GM23338 (cell line): ENCODE measurements at regions not wholly inside any gene's neighbourhood (a gene's known extent, or its start where the extent isn't known, plus 50 kb on each side); places are given as distances from the start of the nearest gene placed in this dataset.
"Not testable (repeated sequence)": the region's sequence is repeated elsewhere in the genome, so short reads cannot be mapped to it uniquely, and the experiment has no call there.

Experiments used
- EZH2 ChIP-seq: fragments of 200-600 bp; sonication (generic); IDR thresholded peaks from one replicate; pipeline ENCODE4 v1.8.0; 2017; ENCODE audit warnings: antibody characterized with exemption, mild to moderate bottlenecking, low read depth; ENCODE audit not compliant: unreplicated experiment
- POLR2AphosphoS5 ChIP-seq: IDR thresholded peaks from 2 replicates; pipeline ENCODE4 v1.6.1; 2016; ENCODE audit warnings: antibody characterized with exemption, low read depth
- TF ChIP-seq, protein P1 (sequence below), 2 experiments: fragments of 200-600 bp in 1 of 2; sonication (generic) in 1 of 2; conservative IDR thresholded peaks; 2 replicates each; pipeline versions ENCODE4 v1.5.1 to v1.6.1; 2016 to 2017; ENCODE audit warnings: antibody characterized with exemption in 2 of 2, low read depth in 2 of 2, mild to moderate bottlenecking in 2 of 2, moderate library complexity in 1 of 2
- TF ChIP-seq, protein P2 (sequence below): IDR thresholded peaks from 2 replicates; pipeline ENCODE4 v1.6.1; 2016; ENCODE audit warnings: antibody characterized with exemption

DNA sequence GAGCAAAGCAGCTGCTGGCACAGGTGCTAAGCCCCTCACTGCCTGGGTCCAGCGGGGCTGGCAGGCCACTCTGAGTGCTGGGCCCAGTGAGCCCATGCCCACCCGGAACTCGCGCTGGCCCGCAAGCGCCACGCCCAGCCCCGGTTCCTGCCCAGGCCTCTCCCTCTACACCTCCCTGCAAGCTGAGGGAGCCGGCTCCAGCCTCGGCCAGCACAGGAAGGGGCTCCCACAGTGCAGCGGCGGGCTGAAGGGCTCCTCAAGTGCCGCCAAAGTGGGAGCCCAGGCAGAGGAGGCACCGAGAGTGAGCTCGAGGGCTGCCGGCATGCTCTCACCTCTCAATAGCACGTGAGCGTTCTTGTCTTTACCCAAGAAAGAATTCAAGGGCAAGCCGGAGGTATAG is 219.5 kb upstream of the FRG2C start:
- TF ChIP-seq, protein P1, sequence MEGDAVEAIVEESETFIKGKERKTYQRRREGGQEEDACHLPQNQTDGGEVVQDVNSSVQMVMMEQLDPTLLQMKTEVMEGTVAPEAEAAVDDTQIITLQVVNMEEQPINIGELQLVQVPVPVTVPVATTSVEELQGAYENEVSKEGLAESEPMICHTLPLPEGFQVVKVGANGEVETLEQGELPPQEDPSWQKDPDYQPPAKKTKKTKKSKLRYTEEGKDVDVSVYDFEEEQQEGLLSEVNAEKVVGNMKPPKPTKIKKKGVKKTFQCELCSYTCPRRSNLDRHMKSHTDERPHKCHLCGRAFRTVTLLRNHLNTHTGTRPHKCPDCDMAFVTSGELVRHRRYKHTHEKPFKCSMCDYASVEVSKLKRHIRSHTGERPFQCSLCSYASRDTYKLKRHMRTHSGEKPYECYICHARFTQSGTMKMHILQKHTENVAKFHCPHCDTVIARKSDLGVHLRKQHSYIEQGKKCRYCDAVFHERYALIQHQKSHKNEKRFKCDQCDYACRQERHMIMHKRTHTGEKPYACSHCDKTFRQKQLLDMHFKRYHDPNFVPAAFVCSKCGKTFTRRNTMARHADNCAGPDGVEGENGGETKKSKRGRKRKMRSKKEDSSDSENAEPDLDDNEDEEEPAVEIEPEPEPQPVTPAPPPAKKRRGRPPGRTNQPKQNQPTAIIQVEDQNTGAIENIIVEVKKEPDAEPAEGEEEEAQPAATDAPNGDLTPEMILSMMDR (conservative IDR thresholded peaks at IDR 0.05; ENCODE audit: low read depth in 2 of 2), result not testable (repeated sequence)
- TF ChIP-seq, protein P2, sequence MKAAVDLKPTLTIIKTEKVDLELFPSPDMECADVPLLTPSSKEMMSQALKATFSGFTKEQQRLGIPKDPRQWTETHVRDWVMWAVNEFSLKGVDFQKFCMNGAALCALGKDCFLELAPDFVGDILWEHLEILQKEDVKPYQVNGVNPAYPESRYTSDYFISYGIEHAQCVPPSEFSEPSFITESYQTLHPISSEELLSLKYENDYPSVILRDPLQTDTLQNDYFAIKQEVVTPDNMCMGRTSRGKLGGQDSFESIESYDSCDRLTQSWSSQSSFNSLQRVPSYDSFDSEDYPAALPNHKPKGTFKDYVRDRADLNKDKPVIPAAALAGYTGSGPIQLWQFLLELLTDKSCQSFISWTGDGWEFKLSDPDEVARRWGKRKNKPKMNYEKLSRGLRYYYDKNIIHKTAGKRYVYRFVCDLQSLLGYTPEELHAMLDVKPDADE, result not testable (repeated sequence)
- not testable (repeated sequence) for TF ChIP-seq POLR2AphosphoS5, EZH2
